GM19035 (cell line): ENCODE measurements at regions not wholly inside any gene's neighbourhood (a gene's known extent, or its start where the extent isn't known, plus 50 kb on each side); places are given as distances from the start of the nearest gene placed in this dataset.
"Not testable (repeated sequence)": the region's sequence is repeated elsewhere in the genome, so short reads cannot be mapped to it uniquely, and the experiment has no call there.

Source experiments
- ATAC-seq: cut with Tn5 transposase; IDR thresholded peaks from one replicate; pipeline ENCODE4 v1.9.1; 2021; ENCODE audit not compliant: unreplicated experiment

DNA sequence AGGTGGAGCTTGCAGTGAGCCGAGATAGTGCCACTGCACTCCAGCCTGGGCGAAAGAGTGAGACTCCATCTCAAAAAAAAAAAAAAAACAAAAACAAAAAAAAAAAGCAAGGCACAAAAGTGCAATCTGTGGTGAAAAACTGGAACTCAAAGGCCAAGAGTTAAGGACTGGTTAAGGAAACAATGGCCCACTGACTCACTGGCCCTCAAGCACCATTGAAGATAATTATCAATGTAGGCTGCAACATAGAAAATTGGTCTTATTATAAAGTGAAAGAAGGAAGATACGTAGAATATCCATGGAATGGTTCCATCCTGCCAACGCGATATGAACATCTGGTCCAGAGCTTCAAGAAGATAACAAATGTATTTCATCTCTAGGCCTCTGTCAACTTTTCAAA is 444.2 kb downstream of the SOX9 start:
- ATAC-seq = no peak

DNA sequence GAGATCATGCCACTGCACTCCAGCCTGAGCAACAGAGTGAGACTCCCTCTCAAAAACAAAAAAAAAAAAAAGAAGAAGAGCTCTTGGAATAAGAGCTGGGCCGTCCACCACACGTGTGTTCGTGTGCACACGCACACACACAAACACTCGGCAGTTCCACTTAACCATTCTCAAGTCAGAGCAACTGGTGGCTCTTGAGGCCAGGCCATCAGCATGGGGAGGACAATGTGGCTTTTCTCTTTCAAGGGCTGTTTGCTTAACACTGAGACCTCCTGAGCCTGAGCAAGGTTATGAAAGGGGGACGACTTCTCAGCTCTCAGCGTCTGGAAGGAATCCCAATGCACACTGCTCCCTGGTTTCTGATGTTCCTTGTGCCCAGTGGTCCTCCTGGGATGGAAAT is 444.9 kb downstream of the SOX9 start:
- no peak for ATAC-seq

DNA sequence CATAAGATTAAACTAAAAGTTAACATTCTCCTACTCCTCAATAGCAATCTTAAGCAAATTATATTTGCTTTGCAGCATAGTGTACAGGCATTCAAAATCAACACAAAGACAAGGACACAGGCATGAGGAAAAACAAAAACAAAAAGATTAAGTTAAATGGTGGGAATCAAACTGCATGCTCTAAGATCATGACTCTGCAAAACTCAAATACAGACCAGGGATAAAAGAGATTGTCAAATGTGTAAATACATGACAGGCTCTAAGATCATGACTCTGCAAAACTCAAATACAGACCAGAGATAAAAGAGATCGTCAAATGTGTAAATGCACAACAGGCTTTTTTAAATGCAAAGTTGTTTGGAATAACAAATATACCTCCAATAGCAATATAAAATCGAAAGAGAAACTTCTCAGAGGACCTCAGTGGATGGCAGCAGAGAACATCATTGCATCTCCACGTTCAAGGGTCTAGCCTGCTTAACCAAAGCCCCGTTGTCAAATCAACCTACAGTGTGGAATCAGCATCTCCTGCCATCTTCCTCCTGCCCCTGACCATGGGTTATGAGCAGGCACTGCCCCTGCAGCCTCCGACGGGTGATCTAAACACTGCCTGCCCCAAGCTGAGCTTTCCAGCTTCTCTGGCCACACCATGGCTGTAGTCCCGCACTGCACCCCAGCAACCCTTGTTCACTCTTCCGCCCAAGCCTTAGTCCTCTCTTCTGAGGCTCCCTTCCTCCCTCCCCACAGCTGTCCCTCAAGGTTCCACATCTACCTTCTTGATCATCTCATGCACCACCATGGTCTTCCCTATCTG is 446.1 kb downstream of the SOX9 start:
- no peak for ATAC-seq

DNA sequence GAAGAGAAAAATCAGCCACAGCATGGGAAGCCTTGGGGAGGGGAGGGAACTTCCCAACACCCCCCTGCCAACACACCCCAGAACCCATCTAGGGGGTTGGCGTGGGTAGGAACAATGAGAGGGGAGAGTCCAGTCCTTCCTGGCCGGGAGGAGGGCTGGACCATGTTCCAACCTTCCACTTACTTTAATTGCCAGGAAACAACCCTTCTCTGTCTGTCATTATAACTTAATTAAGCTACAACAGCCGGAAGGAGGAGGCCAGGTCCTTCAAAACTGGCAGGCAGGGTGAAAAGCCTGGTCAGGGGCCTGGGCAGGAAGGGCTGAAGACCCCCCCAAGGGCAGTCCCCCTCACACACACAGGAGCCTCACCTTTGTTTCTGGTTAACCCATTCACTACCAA is 447.0 kb downstream of the SOX9 start:
- no peak for ATAC-seq

DNA sequence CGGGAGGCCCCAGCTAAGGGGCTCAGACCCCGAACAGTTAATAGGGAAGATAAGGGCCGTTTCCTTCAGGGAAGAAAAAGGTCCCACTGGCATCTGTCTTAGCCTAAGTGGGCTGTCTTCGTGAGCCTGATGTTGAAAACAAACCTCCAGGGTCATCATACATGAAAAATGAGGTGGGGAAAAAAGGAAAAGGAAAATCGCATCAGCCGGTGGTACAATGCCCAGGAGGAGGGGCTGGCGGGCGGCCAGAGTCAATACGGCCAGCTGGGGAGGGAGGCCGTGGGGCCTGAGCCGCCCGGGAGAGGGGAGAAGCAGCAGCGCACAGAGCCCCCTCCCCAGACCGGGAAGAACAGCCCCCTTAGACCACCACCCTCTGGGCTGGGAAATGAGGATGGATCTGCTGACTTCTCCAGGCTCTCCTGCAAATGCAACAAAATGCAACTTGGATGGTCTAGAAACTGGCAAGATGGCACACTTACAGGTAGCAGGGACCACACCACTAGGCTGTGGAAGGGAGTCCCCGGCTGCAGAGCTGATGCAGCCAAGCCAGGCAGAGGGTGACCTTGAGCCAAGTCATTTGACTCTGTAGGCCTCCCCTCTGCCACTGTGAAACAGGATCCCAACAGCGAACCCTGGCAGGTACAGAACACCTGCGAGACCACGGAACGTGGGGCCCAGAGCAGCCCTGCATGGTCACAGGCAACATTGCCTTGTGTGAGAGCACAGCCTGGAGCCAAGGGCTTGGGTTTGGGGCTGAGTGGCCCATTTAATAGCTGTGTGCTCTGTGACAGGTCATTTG is 448.5 kb downstream of the SOX9 start:
- ATAC-seq = no peak

DNA sequence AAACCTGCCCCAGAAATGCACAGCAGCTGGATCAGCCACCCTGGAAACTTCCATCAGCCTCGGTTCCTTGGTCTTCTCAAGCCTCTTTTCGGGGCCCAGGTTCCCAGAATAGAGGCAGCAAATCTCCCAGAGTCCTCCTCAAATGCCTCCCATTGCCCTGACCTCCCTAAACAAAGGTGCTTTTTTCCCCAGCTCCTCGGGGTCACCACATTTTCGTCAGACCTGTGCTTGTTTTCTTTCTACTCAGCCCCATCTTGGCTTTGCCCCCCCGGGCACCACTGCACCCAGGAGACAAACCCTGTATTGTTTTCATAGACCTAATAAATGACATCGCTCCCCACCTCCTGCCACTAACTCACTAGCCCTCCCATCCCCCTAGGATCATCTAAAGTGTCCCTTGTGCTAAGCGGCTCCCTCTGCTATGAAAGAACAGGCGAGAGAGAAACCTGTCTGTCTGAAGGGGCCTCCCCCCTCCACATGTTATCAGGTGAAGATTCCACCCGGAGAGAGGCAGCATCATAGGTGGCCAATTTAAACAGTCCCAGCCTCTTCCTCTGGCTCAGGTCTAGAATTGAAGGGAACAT is 451.1 kb downstream of the SOX9 start:
- no peak for ATAC-seq

DNA sequence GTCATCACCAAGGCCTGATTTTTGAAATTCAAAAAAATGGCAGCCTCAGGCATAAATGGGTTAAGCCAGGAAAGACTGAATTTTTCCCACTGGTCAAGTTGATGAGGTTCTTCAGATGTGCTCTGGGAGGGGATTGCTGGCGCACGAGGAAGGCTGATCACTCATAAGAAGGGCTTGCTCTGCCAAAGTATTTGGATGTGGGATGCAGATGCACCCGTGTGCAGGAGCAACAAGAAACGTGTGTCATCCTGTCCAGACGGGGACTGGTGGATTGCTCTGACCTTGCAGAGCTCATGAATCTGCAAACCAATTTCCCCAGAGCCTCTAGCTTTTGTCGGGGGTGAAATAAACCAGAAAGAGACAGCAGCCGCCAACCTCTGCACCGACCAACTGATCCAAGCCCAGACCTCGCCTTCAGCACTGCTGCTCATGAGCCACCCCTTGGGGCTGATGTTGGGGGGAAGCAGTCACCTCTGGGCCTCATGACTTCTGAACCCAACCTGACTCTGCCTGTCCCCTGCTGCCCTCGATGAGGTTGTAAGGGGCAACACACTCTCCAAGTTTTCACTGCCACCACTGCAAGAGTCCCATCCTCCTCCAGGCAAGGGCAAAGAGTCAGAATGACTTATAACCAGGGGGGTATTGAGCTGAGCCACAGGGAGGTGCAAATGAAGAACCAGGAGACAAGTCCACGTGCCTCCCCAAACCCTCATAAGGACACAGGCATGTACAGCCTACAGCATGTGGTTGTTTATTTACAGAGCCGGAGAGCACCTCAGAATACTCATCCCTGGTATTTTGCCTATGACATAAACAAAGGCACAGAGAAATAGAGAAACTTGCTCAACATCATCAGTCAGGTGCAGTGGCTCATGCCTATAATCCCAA is 452.0 kb downstream of the SOX9 start:
- ATAC-seq = no peak

DNA sequence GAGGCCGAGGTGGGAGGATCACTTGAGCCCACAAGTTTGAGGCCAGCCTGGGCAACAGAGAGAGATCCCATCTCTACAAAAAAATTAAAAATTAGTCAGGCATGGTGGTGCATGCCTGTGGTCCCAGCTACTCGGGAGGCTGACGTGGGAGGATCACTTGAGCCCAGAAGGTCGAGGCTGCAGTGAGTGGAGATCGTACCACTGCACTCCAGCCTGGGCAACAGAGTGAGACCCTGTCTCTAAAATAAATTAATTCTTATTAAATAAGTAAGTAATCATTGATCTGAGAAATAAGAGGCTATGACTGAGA is 452.6 kb downstream of the SOX9 start:
- not testable (repeated sequence) for ATAC-seq

DNA sequence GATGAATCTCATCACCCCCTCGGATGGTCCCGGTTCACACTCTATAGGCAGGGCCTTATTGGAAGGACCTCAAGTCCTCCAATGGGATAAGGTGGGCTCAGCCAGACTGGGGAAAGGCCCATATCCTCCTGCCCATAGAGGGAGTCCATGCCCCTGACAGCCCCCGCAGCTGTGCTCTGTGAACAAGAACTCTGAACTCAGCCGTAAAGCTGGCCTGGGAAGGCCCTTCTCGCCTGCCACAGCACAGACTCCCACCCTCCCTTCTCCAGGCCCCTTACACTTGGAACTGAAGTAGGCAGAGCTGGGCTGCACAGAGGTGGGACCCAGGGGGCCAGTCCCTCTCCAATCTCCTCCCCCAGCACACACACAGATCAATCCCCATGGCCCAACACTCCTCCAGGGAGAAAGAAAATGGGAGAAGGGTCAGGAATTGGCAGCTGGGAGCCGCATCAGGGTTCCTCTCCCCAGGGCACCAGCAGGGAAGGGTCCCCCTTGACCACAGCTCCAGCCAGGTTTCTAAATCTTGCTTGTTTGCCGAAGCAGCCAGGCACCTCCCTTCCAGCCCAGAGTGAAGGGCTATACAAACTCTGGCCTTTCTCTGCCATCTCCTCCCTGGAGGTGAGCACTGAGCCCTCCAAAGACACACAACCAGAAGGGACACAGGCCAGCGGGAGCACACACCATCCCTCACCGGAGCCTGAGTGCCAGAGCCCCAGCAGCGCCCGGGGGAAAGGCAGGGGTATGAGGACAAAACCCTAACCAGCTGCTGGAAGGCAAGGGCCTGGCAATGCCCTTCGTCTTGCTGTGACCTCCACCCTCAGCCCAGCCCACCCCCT is 454.1 kb downstream of the SOX9 start:
- no peak for ATAC-seq

DNA sequence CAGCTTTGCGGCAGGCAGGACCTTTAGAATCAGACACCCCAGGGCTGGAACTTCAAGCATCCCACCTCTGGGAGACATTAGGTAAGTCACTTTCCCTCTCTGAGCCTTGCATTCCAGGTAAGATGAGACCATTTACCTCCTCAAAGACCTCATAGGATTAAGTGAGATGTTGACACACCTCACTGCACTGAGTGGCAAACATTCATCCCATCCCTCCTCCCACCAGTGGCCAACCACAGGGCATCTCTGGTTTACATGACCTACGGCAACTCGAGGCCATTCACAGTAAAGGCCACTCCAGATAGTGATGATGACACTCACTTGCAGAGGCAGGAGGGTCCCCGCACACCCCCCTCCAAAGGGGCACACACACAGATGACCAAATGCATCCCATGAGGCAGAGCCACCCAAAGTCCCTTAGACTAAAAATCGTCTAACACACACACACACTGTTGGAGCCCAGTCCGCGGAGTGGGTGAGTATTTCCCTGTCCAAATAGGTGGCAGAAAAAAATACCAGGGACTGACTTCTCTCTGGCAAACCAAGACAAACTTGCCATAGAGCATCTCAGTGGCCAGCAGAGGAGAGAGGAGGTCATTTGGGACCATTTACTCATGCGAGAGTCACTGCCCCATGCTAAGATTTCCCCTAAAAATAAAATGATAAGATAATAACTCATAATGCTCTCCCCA is 454.9 kb downstream of the SOX9 start:
- ATAC-seq = no peak

DNA sequence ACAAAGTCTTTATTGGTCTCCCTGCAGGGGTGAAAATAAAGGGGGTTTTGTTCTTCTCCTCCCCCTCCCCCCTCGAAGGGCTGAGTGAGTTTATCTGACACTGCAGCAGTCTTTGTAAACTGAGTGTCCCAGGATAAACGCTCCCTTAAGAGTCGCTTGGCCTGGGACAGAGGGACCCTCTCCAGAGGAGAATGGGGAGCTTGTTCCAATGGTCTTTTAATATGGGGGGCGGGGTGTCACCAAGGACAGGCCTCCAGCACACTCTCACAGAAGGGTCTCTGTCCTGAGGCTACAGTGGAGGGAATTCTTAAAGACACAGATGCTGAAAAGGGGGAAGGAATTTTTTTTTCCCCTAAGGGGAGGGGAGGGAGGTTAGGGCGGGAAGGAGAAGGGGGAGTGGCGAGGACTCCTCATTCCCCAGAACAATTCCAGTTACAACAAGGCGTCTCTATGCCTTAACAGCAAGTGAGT is 455.5 kb downstream of the SOX9 start:
- no peak for ATAC-seq

DNA sequence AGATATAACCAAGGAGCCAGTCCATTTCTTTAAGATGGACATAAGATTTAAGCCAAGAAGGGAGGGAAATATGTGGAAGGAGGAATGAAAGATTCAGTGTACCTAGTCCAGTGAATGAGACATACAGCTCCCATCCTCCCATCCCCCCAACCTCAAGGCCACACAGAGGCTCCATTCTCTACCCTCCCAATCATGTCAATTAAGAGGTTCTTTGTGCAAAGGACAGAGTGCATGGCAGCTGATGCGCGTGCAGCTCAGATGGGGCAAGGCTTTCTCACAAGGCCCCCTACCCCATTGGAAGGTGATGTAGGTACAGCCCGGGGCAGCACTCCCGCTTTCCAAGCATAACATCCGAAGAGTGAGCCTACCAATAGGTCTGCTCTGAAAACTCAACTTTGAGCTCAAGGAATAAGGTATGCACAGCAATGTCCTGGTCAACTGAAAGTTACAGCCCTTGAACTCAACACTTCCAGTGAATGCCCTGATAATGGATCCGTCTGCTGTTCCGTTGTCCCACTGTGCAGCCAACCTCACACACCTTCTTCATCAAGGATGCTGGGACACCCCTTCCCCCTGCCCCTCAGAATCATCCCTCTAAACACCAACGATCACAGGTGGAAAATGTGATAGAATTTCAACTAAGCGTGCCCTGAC is 458.1 kb downstream of the SOX9 start:
- ATAC-seq = no peak

DNA sequence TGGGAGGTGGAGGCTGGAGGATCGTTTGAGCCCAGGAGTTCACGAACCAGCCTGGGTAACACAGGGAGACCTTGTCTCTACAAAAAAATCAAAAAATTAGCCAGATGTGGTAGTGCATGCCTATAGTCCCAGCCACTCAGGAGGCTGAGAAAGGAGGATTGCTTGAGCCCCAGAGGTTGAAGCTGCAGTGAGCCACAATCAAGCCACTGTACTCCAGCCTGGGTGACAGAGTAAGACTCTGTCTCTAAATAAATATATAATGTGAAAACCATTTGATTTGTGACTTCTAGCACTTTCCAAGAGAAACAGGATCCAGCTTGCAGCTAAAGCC is 459.1 kb downstream of the SOX9 start:
- ATAC-seq = no peak

DNA sequence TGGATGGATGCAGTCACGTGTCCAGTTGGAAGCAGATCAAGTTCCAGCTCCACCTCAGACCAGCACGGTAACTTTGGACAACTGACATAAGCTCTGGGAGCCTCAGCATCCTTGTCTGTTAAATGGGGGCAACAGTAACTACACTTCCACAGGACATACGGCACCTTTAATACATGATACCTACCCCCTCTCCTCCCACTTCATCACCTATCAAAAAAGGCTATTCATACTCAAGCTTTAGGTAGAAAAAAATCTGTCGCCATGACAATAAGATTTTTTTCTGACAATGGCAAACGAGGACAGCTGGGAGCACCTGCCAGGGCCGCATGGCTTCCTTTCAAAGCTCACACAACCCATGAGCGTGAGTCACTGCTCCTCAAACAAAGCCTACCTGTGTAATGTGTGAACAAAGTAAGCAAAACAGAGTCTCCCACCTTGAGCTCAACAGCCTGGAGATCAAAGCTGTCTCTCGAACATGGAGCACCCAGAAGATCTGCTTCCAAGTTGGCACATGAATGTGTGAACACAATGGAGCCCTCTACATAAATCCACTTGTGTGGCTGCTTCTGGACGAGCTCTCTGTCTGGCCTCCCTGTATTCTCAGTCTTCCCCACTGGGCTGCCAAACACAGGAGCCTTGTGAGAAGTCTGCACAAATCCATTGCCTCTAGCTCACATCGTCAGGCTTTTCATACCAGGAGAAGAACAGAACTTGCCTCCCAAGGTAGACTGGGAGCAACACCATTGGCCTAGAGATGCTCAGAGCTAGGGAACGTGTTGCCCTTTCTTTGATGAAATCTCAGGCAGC is 459.7 kb downstream of the SOX9 start:
- ATAC-seq = no peak

DNA sequence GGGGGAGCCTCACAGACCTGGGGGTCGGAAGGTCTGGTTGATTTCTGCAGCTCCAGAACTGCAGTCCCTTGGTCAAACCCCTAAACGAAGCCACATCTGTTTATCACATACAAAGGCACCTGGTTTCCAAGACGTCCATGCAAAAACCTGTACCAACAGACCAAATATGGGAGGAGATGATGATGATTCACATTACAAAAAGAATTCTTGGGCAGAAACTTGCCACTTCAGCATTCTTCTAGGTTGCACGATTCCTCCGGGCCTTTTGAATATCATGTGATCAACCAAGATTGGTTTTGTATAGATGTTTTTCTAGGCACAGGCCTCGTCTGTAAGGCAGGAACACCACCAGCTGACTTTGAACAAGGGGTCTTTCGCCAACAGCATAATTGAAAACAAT is 466.3 kb downstream of the SOX9 start:
- ATAC-seq = no peak

DNA sequence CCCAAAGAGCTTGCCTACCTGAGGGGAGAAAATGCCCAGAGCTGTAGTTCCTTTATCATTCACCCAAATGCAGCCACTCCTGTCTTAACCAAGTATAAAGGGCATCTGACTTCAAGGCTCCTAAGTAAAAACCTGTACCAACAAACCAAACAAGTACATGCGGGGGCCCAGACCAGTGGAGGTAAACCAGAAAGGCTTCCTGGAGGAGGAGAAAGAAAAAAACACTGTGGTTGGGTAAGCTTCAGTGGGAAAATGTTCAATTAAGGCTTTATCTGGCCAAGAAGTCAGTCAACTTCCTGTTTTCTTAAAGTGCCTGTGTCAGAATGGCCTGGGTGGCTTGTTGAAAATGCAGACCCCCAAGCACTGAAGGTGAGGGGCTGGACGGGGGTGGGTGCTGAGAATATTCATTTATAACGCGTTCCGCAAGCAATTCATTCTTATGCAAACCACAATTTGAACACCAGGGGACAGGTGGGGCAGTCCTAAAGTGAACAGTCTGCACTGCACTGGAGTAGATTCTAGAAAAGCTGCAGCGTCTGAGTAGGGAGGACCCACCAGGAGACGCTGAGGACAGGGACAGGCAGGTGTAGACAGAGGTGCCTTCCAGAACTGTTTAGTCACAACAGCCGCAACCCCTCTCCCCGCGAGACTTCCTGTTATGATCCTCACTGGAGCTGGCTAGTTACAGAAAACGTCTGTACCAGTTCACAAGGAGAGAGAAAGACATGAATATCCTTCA is 467.1 kb downstream of the SOX9 start:
- ATAC-seq = no peak

DNA sequence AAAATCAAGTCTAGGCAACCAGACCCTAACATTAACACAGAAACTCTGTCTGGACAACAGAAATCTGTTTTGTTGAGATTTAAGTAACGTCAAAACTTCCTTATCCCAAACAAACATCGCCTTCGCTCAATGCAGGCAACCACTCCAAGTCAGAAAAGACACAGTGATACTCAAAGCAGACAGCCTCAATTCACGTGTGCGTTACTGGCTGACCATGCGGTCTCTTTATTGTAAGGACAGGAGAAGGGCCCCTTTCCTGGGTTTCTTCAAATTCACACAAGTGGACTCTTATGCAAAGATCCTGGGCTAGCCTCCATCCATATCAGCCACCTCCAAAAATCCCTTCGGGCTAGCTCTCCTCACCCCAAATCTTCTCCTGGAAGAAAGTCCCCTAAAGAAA is 467.7 kb downstream of the SOX9 start:
- ATAC-seq = no peak

DNA sequence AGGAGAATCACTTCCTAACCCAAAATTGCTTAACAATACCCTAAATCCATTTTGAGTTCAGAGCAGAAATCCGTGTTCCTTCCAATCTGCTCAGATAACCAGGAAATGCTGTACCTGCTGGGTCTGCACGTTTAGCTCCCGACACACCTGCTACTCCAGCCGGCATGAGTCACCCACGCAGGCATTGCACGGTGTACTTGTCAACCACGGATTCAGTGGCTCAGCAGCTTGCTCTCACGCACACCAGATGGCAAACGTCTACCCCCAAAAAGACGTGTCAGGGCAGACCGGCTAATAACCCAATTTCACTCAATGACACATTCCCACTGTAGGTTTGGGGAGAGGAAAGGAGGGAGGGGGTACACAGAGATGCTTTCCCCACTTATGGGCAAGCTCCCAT is 468.1 kb downstream of the SOX9 start:
- no peak for ATAC-seq
